NCI-H2171 treated with DMSO at 0.1 percent for 48 hours (cell line): ENCODE measurements at regions not wholly inside any gene's neighbourhood (a gene's known extent, or its start where the extent isn't known, plus 50 kb on each side); places are given as distances from the start of the nearest gene placed in this dataset.
A peak's percentile ranks its signal among the peaks of the same experiment; 100 is the strongest.
"Not testable (repeated sequence)": the region's sequence is repeated elsewhere in the genome, so short reads cannot be mapped to it uniquely, and the experiment has no call there.

Experiments used
- DNase-seq: peaks from one replicate; lab custom pipeline; 2025; lab: John Stamatoyannopoulos, UW

DNA sequence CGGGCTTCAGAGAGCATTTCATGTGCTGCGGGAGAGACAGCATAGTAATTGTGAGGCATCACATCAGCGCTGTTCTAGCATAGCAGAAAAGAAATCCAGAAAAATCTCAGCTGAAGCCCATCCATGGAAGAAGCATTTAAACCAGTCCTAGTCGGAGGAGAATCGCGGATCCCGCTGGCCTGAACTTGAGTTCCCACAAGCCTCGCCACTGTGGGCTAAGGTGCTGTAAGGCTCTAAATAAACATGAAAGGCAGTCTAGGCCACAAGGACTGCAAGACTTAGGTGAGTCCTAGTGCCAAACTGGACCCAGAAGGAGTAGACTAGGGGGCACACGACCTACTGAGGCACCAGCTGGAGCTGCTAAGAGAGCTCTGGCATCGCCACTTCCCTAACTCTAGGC is 1225.3 kb upstream of the CHAC2 start:
- no peak for DNase-seq

DNA sequence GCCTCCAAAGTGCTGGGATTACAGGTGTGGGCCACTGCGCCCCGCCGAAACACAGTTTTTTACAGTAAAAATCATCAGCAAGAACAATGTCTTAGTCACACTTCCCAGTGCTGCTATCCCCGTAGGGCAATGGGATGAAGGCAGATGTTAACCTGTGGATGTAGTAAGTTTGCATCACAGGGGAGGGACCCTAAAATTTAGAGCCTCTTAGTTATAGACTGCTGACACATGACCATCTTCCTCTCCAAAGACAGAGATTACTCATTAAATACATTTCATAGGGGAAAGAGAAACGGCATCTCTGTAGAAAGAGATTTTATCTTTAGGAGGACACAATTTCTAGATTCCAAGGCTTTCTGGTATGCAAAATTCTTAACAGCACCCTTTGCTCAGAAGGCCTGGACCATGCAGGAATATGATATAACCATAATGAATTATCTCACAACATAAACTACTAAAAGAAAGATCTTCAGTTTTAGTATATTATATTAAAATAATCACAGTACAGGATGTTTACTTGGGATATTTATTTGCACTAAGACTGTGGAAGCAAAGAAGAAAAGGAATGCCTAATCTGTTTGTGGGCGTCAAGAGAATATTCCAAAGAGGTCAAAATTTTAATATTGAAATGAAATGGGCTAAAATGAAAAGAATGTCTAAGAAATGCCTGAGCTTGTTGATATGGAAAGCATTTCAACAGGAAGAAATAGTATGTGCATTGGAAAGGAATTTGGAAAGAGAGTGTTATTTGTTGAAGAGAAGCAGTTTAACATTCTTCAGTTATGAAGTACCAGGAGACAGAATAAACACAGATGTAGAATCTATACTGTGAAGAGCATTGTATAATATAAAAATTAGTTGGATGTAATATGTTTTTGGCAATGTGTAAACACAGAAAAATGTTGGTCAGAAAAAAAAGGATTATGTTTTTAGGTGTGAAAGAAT is 1228.3 kb upstream of the CHAC2 start:
- DNase-seq, result no peak

DNA sequence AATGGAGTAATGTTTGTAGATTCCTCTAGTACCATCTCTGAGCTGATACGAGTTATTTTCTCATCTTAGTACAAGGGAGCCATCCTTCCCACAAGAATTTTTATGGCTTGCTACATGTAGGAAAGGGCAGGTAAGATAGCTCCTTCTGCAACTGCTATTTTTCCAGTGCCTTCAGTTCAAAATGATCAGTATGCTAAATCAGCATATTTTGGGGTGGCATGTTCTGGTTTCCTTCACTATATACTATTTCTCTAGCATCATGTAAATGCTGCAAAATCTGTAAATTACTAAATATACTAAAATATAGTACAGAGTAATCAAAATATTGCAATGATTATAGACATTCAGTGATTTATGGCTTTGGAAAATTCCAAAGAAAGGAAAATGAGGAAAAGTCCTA is 1230.0 kb upstream of the CHAC2 start:
- no peak for DNase-seq

DNA sequence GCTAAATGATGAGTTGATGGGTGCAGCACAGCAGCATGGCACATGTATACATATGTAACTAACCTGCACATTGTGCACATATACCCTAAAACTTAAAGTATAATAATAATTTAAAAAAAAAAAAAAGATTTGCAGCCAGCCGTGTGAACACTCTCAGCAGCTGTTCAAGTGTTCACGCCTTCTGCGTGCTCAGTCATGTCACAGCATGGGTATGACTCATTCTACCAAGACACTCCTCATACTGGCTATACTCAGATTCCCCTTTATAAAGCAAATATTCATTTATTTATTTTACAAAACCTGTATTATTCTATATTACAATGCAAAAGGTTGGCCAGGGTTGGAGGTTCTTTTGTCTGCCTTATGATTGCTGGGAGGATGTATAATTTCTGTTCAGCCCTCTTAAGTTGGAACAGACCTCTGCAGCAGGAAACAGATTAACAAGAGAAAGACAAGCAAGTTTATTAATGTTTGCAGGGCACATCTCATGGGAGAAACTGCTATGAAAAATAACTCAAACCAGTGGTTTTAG is 1230.6 kb upstream of the CHAC2 start:
- DNase-seq, result peak; percentile 33

DNA sequence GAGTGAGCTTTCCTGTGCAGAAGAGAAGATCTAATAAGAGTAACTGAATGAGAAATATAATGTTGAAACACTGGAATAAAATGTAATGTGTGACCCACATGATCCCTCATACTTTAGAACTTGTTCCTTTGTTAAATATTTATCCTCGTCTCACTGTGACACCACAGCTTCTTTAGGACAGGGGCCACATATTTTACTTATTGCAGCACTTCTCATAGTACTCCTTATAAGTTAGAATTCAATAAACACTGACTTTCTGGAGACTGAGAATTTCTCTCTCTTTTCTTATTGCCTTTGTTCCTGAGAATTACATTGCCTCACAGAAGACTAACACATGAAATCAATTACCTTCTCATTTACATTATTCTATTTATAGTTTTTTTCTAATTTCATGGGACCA is 1234.6 kb upstream of the CHAC2 start:
- no peak for DNase-seq

DNA sequence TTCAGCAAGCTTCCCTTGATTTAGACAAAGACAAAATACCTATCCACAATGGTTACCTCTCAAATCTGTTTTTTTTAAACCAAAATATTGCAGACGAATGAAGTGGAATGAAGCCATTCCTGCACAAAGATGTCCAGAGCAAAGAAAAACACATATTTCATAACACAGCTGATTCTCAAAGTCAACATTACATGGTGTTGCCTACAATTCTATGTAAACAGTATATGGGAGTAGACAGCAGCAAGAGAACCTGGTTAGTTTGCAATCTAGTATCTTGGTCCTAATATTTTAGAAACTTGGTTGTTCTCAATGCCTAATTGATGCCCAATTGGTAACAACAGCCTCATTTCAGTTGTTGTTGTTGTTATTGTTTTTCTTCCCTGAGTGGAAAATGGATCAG is 1240.9 kb upstream of the CHAC2 start:
- no peak for DNase-seq

DNA sequence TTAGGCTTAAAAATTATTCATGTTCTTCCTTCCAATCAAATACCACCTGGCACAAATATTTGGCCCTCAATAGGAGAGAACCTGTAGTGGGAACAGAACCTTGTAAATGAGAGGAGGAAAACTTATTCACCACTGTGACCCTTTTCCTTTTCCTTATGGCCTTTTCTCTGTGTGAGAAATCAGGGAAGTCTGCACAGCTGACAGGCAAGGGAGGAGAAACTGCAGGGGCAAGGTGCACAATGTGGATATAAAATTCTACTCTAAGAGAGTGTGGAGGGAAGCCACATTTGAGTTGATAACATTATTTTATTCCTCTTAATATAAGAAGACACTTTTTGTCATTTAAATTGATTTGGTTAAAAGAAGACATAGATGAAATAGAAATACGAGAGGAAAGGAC is 1247.0 kb upstream of the CHAC2 start:
- DNase-seq, result no peak

DNA sequence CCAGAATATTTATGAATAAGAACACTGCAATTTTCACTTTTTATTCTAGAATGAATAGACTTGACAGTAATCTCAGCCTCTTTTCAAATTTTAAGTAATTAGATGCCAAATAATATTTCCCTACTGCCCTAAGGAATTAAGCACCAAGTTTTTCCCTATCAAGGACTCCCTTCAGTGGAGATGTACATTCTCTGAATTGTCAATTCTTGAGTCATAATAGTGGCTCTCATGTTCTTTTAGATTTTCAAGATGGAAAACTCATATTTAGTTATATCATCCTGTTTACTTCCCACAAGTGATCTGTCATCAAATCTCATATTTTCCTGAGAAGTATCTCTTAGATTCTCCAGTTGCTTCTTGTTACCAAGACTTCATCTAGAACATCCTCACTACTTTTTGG is 1248.9 kb upstream of the CHAC2 start:
- DNase-seq, result no peak

DNA sequence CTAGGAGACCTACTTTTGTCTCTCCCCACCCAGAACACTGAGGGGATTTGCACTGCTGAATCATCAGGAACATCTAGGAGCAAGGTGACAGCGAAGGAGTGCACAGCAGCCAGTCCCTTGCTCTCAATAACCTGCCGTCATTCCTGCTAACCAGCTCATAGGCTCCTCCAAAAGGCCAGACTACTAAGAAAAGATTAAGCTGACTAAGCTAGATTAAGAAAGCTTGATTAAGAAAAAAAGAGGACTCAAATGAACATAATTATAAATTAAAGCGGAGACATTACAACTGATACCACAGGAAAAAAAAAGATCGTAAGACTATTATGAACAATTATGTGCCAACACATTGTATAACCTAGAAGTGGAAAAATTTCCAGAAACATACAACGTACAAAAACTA is 1254.8 kb upstream of the CHAC2 start:
- no peak for DNase-seq

DNA sequence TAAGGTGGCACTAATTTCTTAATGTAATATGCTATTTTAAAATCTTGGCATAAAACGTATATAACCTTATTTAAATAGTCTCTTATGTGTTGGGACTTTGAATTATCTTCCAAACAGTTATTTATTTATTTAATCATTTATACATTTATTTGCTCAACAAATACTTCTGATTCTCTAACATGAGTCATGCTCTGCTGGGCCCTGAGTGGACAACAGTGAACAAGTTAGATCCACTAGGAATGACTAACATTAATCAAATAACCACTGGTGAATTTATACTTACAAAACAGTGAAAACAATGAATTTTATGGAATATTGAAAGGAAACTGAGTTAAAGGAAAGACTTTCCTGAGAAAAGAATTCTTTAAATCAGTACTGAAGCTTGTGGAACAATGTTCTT is 1257.2 kb upstream of the CHAC2 start:
- DNase-seq, result no peak

DNA sequence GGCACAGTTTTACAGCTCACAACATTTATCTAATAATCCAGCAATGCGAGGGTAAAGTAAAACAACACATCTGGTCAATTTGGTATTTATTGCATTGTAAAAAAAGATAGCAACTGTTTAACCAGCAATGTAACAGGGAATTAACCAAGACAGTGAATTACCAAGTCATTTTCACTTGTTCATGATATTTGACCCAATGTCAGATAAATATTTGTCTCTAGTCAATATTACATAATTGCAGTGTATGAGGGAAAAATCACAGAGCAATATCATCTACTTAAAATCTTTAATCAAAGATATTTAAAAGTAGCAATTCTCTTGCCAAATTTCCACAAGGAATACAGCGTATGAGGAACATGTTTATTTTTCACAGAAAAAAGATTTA is 1265.1 kb upstream of the CHAC2 start:
- no peak for DNase-seq

DNA sequence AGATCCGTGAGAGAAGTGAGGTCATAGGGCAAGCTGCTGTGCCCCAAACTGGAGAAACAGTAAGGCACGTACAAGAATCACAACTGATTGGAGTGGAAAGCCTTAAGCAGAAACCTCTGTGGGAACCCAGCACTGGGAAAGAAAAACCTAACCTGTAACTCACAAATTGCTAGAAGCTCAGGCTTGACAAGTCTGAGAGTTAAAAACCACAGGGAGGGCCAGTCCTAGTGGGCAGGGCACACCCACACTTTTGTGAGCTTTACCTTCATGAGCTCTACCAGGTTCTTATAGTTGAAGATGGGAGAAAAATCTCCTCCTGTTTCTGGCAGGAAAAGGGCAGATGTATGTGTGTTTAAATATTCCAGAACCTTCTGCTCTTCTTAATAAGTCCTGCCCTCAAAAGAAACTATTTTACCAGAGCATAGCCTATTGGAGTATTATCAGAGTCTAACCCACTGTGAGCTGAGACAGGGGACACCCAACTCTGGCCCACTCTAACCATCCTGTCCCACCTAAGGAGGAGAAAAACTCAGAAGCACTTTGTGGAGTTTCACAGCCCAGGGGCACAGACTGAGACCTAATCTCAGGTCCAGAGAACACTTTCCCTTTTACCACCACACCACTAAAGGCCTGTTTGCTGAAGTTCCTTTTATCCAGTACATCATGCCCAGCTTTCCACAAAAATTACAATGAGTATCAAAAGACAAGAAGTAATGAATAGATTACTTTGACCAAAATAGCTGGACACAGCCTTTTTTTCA is 1265.7 kb upstream of the CHAC2 start:
- no peak for DNase-seq

DNA sequence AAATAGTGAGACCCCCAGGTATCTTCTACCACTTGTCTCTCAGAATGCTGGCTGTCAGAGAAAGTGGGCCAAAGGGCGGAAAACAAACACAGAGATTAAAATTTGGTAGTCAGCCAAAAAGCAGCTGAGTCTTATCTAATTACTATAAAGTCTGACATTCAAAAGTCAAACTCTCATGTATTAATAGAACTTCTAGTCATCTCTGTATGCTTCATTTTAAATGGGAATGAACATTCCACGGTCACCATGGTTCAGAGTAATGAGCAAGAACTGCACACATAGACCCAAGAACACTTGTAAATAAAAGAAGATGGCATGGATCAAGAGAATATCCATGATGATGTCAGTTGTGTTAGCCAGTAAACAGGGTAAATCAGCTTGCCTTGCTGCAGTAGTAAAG is 1267.0 kb upstream of the CHAC2 start:
- DNase-seq, result peak; percentile 17

DNA sequence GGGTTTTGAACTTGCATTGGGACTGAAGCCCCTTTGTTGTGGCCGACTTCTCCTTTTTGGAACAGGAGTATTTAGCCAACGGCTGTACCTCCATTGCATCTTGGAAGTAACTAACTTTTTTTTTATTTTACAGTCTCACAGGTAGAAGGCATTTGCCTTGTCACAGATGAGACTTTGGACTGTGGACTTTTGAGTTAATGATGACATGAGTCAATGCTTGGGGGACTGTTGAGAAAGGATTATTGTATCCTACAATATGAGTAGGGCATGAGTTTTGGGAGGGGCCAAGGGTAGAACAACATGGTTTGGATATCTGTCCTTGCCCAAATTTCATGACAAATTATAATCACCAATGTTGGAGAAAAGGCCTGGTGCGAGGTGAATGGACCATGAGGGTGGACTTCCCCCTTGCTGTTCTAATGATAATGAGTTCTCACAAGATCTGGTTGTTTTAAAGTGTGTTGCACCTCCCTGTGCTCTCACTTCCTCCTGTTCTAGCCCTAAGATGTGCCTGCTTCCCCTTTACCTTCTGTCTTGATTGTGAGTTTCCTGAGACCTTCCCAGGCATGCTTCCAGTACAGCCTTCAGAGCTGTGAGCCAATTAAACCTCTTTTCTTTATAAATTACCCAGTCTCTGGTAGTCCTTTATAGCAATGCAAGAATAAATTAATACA is 1269.4 kb upstream of the CHAC2 start:
- no peak for DNase-seq

DNA sequence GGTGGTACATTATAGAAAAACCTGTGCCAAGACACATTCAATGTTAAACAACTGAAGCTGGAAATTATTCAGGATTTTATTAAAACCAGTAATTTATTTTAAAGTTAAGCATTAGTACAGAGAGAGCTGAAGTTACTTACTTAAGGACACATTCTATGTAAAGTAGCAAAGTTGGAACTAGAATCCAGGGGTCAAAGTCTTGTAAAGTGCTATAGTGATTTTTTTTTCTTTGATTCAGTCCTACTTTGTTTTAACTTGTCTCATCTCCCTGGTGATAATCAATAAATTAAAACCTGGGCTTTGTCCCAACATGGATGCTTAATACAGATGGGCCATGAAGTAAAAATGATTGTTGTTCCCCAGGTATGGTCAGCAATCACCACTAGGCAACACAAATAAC is 1271.8 kb upstream of the CHAC2 start:
- no peak for DNase-seq

DNA sequence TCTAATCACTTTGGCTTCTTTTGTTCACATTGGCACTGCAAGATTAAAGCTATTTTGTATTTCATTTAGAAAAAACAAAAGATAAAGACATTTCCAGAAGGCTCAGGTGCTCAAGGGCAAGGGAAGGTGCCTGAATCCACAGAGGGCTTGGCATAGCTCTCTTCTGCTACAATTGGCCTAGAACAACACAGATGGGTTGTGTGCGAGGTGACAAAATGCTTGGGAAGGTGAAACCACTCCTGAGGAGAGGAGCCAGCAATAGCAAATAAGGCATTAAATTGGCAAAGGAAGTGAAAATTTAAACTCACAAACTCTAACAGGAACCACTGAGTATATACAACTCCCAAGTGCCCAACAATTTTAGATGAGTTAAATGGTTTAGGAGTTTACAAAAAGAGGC is 1290.4 kb upstream of the CHAC2 start:
- DNase-seq, result no peak

DNA sequence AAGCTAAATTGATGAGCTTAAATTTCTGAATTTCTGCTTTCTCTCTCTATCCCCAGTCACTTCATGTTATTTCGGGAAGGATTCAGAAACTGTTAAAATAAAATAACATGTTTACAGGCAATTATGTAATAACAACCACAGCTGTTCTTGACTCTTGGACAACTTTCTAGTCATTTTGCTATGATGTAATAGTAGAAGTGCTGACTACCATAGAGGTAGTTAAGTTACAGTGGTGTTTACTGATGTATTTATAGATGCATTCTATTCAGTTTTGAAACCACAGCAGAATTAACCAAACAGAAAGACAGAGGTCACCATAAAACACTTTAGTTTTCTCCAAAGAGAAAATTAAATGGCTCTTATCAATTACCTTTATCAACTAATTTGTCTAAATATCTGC is 1292.0 kb upstream of the CHAC2 start:
- DNase-seq, result no peak

DNA sequence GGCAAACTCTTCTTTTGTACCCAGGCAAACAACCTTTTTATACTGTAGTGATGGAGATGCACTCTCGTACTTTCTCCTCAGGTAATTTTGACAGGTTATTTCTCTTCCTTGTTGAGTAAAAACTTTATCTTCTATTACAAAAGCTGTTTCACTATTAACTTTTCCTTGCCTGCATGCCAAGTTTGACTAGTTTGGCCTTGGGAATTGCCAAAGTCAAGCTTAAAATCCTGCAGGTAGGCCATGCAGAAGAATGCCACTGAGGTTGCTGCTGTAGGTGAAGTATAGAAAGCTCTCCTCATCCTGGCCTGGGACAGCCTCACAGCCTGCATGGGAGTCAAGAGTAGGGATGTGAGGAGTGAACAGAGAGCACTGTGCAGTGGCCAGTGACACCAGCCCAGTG is 1293.5 kb upstream of the CHAC2 start:
- DNase-seq, result no peak

DNA sequence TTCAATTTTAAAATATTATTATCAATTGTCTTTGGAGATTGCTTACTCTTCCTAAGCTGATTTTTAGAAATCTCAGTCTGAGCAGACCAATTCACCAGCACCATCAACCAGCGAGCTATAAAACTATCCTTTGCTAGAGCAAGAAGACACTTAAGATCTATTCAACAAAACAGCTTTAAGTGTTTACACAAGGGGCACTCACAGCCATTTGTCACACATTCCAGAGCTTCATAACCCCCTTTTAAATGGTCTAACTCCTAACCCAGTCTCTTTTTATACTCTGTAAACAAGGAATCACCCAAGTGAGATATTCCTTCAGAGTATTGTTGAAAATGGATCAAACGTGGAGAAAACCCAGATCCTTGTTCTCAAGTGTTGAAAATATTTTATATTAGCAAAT is 1294.1 kb upstream of the CHAC2 start:
- DNase-seq, result no peak

DNA sequence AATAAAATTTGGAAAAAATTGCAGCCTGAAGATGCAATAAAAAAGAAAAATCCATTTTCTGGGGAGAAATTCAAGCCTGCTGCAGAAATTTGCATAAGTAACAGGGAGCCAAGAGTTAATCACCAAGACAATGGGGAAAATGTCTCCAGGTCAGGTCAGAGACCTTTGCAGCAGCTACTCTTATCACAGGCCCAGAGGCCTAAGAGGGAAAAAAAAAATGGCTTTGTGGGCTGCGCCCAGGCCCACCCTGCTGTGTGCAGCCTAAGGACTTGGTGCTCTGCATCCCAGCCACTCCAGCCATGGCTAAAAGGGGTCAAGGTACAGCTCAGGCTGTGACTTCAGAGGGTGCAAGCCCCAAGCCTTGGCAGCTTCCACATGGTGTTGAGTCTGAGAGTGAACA is 1297.1 kb upstream of the CHAC2 start:
- DNase-seq, result not testable (repeated sequence)

DNA sequence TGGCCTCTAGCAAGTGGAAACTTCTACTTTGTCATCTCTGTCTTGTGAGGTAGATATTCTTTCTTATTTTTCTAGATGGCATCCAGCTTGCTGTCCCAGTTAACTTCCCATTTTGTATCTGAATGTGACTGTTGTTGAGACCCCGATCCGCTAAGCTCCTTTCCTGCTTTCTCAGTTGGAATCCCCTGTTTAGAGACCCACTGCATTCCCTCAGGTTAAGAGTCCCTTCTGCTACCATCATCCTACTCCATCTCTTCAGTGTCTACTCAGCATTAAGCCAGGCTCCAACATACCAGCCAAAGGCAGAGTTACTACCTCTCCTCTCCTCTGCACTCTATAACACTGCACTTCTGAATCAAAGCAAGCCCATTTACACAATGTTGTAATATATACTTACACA is 1300.4 kb upstream of the CHAC2 start:
- DNase-seq, result no peak

DNA sequence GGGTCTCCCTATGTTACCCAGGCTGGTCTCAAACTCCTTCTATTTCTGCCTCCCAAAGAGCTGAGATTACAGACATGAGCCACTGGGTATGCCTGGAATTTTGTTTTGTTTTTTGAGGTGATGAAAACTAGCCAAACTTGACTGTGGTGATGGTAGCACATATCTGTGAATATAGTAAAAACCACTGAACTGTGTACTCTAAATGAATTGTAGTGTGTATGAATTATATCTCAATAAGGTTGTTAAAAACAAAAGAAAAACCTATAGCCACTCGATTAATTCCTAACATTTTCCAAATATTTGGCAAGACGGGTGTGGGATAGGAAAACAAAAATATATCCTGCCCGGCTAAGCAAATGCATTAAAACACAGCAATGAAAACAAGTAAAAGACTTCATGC is 1302.3 kb upstream of the CHAC2 start:
- DNase-seq, result no peak

DNA sequence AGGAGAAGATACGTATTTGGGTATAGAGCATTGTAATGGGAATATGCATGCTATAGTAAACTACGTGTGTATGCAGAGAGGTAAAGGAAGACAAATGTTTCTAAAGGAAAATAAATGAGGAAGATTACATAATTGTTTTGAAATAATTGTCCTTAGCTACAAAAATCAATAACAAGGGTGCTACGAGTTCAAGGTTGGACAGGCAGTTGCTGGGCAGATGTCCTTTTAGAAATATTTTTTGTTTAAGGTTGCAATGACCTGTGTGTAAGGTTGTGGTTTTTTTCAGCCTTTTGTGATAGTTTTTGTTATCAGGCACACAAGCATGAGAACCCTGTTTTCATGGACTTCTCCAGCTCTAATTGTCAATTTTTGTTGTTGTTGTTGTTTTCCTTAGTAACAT is 1304.1 kb upstream of the CHAC2 start:
- no peak for DNase-seq
